NCI-H128 (cell line): ENCODE measurements at regions not wholly inside any gene's neighbourhood (a gene's known extent, or its start where the extent isn't known, plus 50 kb on each side); places are given as distances from the start of the nearest gene placed in this dataset.
"Not testable (repeated sequence)": the region's sequence is repeated elsewhere in the genome, so short reads cannot be mapped to it uniquely, and the experiment has no call there.

ENCODE experiments used
- DNase-seq: peaks from one replicate; lab custom pipeline; 2025; ENCODE audit not compliant: unreplicated experiment; lab: John Stamatoyannopoulos, UW

GRCh38 chr7:115654384-115655214, 376.0 kb downstream of the TFEC start:
- no peak for DNase-seq

- DNase-seq, result no peak
Observed at GRCh38 chr7:115649429-115649828, 381.1 kb downstream of the TFEC start.

- DNase-seq, result no peak
Observed at GRCh38 chr7:115647712-115648111, 382.9 kb downstream of the TFEC start.

- no peak for DNase-seq
Observed at GRCh38 chr7:115642194-115642593, 388.4 kb downstream of the TFEC start.

- no peak for DNase-seq
Observed at GRCh38 chr7:115638853-115639252, 391.7 kb downstream of the TFEC start.

- DNase-seq, result no peak
Observed at GRCh38 chr7:115637128-115637527, 393.4 kb downstream of the TFEC start.

GRCh38 chr7:115635876-115636275, 394.7 kb downstream of the TFEC start:
- no peak for DNase-seq

- no peak for DNase-seq
Observed at GRCh38 chr7:115635376-115635775, 395.2 kb downstream of the TFEC start.

GRCh38 chr7:115634633-115635032, 395.9 kb downstream of the TFEC start:
- no peak for DNase-seq

GRCh38 chr7:115632636-115633035, 397.9 kb downstream of the TFEC start:
- no peak for DNase-seq

GRCh38 chr7:115631782-115632181, 398.8 kb downstream of the TFEC start:
- DNase-seq, result no peak

- no peak for DNase-seq
Observed at GRCh38 chr7:115630049-115630448, 400.5 kb downstream of the TFEC start.

- DNase-seq, result no peak
Observed at GRCh38 chr7:115618676-115619075, 411.9 kb downstream of the TFEC start.

- no peak for DNase-seq
Observed at GRCh38 chr7:115613836-115614235, 416.7 kb downstream of the TFEC start.

GRCh38 chr7:115603416-115603815, 427.1 kb downstream of the TFEC start:
- DNase-seq, result no peak

- DNase-seq, result no peak
Observed at GRCh38 chr7:115600207-115600606, 430.4 kb downstream of the TFEC start.

GRCh38 chr7:115599184-115599583, 431.4 kb downstream of the TFEC start:
- not testable (repeated sequence) for DNase-seq

GRCh38 chr7:115597220-115597619, 433.3 kb downstream of the TFEC start:
- DNase-seq, result not testable (repeated sequence)

GRCh38 chr7:115593111-115593510, 437.5 kb downstream of the TFEC start:
- no peak for DNase-seq

GRCh38 chr7:115585015-115585718, 445.4 kb downstream of the TFEC start:
- DNase-seq, result no peak

- DNase-seq, result no peak
Observed at GRCh38 chr7:115582956-115583355, 447.6 kb downstream of the TFEC start.

GRCh38 chr7:115578576-115578975, 452.0 kb downstream of the TFEC start:
- no peak for DNase-seq
